Spinal cord (tissue), 9 donors: ENCODE measurements at regions not wholly inside any gene's neighbourhood (a gene's known extent, or its start where the extent isn't known, plus 50 kb on each side); places are given as distances from the start of the nearest gene placed in this dataset.
A peak's percentile ranks its signal among the peaks of the same experiment; 100 is the strongest.

ENCODE experiments used
- DNase-seq, 6 donors: peaks; one replicate each; pipeline versions ENCODE4 v3.0.0 to v3.0.0-alpha.2; 2013 to 2015; ENCODE audit warnings: low spot score in 6 of 6, low read depth in 4 of 6
- H3K27ac ChIP-seq: one replicate; pipeline ENCODE4 v1.5.1; 2013; ENCODE audit warnings: low read depth, low read length, control low read depth
- H3K27me3 ChIP-seq: one replicate; pipeline ENCODE4 v1.6.1; 2013; ENCODE audit warnings: low read length; ENCODE audit not compliant: control insufficient read depth, insufficient read depth
- H3K36me3 ChIP-seq: one replicate; pipeline ENCODE4 v1.6.1; 2013; ENCODE audit warnings: low read length; ENCODE audit not compliant: control insufficient read depth, insufficient read depth
- H3K4me1 ChIP-seq: one replicate; pipeline ENCODE4 v1.6.1; 2013; ENCODE audit warnings: low read length; ENCODE audit not compliant: control insufficient read depth, insufficient read depth
- H3K4me3 ChIP-seq: one replicate; pipeline ENCODE4 v1.5.1; 2013; ENCODE audit warnings: low read depth, low read length, control low read depth
- H3K9me3 ChIP-seq: one replicate; pipeline ENCODE4 v1.6.1; 2013; ENCODE audit warnings: low read length; ENCODE audit not compliant: control insufficient read depth, insufficient read depth
- WGBS: methylation state at CpG from one replicate; pipeline ENCODE4 v1.1.5; 2013; ENCODE audit warnings: missing lambda C conversion rate; ENCODE audit not compliant: insufficient coverage; 5-methylcytosine and 5-hydroxymethylcytosine counted together
- donor health status: healthy.

DNA sequence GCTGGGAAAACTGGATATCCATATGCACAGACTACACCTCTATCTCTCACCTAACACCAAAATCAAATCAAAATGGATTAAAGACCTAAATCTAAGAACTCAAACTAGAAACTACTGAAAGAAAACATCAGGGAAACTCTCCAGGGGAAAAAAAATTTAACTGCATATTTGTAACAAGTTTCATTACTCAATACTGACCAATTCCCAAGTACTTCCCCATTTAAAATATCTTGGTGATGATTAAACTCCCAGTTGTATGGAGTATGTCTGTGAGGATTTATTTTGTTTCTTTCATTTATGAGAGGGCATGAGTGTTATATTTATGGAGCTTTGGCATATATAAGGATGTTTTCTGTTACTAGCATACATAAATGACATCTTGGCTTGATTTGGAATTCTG is 112.3 kb upstream of the IL15 start:
- Histone ChIP-seq H3K9me3 (no peaks in the 10 kb centered on the region), H3K27me3 (no peaks in the 10 kb centered on the region), H3K4me3 (no peak overlapping the region), H3K36me3 (no peaks in the 10 kb centered on the region), H3K4me1 (no peaks in the 10 kb centered on the region), H3K27ac (no peak overlapping the region)
- DNase-seq: no peak

DNA sequence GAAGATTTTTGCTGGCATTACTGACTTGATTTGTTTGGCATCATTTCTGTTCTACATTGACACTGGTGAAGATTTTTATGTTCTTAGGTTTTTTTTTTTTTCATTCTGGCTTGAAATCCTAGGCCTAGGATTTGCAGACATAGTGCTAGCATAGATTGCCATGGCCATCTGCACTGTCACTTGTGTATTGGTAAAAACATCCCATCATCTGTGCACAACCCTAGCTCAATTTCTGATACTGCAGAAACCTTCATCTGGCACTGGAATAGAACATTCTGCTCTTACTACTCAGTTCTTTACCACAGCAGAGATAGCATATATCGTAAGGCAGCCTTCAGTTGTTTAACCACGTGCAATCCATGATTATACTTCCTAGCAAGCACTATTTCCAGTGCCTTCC is 111.5 kb upstream of the IL15 start:
- Histone ChIP-seq H3K27ac (no peak overlapping the region), H3K27me3 (no peaks in the 10 kb centered on the region), H3K4me3 (no peak overlapping the region), H3K9me3 (no peaks in the 10 kb centered on the region), H3K36me3 (no peaks in the 10 kb centered on the region), H3K4me1 (no peaks in the 10 kb centered on the region)
- 69% methylated on average over 2 of the region's 2 CpGs for WGBS
- peak in 1 of 6 donors; percentile 68 for DNase-seq

DNA sequence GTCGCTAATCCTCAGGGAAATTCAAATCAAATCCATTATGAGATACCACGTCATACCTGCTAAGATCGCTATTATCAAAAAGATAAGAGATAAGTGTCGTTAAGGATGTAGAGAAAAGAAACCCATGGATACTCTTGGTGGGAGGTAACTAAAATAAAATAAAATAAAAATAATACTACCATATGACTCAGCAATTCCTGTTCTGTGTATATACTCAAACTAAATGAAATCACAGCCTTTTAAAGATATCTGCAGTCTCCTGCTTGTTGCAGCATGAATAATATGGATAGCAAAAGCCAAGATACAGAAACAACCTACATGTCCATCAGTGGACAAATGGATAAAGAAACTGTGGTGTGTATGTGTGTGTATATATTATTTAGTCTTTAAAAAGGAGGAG is 105.8 kb upstream of the IL15 start:
- no peaks in the 10 kb centered on the region for H3K4me1 ChIP-seq
- WGBS: no CpG with 5 or more reads among the region's 4 CpGs

DNA sequence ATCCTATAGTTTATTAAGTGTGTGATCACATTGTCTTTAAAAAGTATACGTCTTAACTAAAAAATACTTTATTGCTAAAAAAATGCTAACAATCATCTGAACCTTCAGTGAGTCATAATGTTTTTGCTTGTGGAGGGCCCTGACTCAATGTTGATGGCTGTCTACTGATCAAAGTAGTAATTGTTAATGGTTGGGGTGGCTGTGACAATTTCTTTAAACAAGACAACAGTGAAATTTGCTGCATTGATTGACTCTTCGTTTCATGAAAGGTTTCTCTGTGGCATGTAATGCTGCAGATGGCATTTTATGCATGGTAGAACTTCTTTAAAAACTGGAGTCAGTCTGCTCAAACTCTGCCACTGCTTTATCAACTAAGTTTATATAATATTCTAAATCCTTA is 101.4 kb upstream of the IL15 start:
- H3K27ac ChIP-seq: no peak overlapping the region
- no peaks in the 10 kb centered on the region for H3K27me3 ChIP-seq
- no peak overlapping the region for H3K4me3 ChIP-seq
- WGBS: no CpG with 5 or more reads among the region's 2 CpGs
- no peaks in the 10 kb centered on the region for H3K4me1 ChIP-seq
- DNase-seq: no peak
- no peaks in the 10 kb centered on the region for H3K36me3 ChIP-seq
- H3K9me3 ChIP-seq: peaks cover 5% of the 10 kb centered on the region

More for the DNA sequence above, 105.8 kb upstream of the IL15 start:
- no peak for DNase-seq
- H3K27me3 ChIP-seq: no peaks in the 10 kb centered on the region
- no peaks in the 10 kb centered on the region for H3K36me3 ChIP-seq
- no peaks in the 10 kb centered on the region for H3K9me3 ChIP-seq
- no peak overlapping the region for H3K4me3 ChIP-seq
- no peak overlapping the region for H3K27ac ChIP-seq

DNA sequence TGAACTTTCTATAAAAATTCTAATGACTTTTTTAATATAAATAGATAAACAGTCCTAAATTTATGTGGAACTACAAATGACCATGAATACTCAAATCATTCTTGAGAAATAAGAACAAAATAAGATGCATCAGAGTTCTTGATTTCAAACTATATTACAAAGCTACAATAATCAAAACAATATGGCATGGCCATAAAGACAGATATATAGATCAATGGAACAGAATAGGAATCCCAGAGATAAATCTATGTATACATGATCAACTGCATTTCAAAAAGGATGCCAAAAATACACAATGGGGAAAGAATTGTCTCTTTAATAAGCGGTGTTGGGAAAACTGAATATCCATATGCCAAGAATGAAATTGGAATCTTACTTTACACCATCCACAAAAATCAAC is 98.4 kb upstream of the IL15 start:
- H3K27me3 ChIP-seq: no peaks in the 10 kb centered on the region
- WGBS: no CpG with 5 or more reads among the region's 1 CpG
- H3K4me3 ChIP-seq: no peak overlapping the region
- peaks cover 5% of the 10 kb centered on the region for H3K9me3 ChIP-seq
- no peaks in the 10 kb centered on the region for H3K4me1 ChIP-seq
- H3K27ac ChIP-seq: no peak overlapping the region
- no peaks in the 10 kb centered on the region for H3K36me3 ChIP-seq
- no peak for DNase-seq

DNA sequence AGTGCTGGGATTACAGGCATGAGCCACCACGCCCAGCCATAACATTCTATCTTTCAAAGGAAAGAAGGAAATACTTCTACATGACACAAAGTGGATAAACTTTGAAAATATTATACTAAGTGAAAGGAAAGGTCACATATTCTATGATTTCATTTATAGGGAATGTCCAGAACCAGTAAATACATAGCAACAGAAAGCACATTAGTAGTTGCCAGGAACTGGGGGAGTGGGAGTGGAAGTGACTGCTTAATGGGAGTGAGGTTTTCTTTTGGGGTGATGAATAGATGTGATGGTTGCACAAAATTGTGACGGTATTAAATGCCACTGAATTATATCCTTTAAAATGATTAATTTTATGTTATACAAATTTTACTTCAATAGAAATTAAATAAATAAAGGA is 95.7 kb upstream of the IL15 start:
- Histone ChIP-seq H3K27me3 (no peaks in the 10 kb centered on the region), H3K9me3 (peaks cover 5% of the 10 kb centered on the region), H3K36me3 (no peaks in the 10 kb centered on the region), H3K4me3 (no peak overlapping the region), H3K4me1 (no peaks in the 10 kb centered on the region), H3K27ac (no peak overlapping the region)
- no peak for DNase-seq
- WGBS: no CpG with 5 or more reads among the region's 2 CpGs

DNA sequence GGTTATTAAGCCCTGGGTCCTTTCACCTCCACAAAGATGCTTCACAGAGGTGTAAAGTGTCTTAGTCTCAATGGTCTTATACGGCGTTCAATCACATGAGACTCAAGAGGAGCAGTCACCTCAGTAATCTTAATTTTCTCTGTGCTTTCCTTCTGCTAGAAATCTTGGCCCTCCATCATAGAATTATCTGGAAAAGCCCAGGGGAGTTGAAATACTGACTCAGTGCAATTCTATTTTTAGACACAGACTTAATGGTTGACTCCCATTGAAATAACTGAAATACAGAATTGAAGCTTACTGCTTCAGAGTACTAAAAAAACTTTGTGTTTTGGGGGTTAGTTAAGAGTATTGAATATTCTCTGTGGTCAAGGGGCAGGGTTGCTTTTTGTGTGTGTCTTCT is 94.5 kb upstream of the IL15 start:
- no peak overlapping the region for H3K27ac ChIP-seq
- no CpG with 5 or more reads among the region's 2 CpGs for WGBS
- no peak for DNase-seq

DNA sequence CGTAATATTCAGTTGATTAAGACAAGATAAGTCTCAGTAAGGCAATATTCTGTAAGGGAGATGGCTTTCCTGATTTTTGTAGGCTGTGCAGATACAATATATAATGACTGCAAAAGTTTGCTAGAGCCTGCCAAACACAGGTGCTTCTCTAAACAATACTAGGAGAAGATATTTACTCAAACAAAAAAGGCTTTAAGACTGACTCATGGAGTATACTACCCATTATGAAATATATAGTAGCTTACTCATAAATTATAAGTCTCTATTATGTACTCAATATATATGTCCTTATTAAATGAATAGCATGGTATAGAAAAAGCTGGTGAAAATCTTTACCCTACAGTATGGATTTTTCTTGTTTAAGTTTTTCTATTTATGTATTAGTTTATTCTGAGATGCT is 93.2 kb upstream of the IL15 start:
- peaks cover 2% of the 10 kb centered on the region for H3K9me3 ChIP-seq
- H3K27ac ChIP-seq: no peak overlapping the region
- no peaks in the 10 kb centered on the region for H3K36me3 ChIP-seq
- H3K4me3 ChIP-seq: no peak overlapping the region
- DNase-seq: no peak
- no peaks in the 10 kb centered on the region for H3K4me1 ChIP-seq
- WGBS: no CpG with 5 or more reads among the region's 1 CpG
- no peaks in the 10 kb centered on the region for H3K27me3 ChIP-seq

More for the DNA sequence above, 94.5 kb upstream of the IL15 start:
- no peaks in the 10 kb centered on the region for H3K4me1 ChIP-seq
- no peaks in the 10 kb centered on the region for H3K27me3 ChIP-seq
- H3K36me3 ChIP-seq: no peaks in the 10 kb centered on the region
- no peak overlapping the region for H3K4me3 ChIP-seq
- peaks cover 5% of the 10 kb centered on the region for H3K9me3 ChIP-seq

DNA sequence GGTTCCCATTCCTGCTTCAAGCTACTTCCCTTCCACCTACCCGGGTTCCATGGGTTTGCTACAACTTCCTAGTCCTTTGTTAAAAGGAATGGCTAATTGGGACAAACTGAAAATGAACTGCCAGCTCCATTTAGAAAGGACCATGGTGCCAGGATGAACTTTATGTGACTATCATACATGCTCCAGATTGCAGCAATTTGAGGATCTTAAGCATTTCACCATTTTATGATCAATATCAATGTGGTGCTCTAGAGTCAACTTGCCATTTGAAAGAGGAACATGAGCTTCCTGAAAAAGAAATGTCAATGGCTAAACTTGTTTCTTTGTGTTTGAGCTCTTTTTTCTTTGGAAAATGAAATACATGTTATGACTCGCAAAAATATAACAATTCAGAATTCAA is 92.7 kb upstream of the IL15 start:
- Histone ChIP-seq H3K36me3 (no peaks in the 10 kb centered on the region), H3K4me3 (no peak overlapping the region), H3K27me3 (no peaks in the 10 kb centered on the region), H3K4me1 (no peaks in the 10 kb centered on the region), H3K27ac (no peak overlapping the region), H3K9me3 (no peaks in the 10 kb centered on the region)
- DNase-seq: no peak
- no CpG with 5 or more reads among the region's 2 CpGs for WGBS

DNA sequence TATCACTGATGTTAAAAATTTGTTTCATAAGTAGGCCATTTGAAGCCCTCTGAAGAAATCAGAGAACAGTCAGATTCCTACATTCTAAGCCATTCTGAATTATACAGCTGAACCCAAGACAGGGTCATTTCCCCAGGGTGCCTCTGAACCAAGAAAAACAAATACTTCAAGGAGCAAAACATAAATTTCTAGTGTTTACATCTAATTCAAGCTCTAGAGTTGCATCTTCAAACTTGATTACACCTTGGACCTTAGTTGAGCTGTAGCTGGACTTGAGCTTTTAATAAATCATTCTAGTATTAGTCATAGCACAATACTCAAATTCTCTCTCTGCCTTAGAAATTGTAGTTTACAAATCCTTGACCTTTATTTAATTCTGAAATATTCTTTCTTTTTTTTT is 87.6 kb upstream of the IL15 start:
- Histone ChIP-seq H3K27ac (no peak overlapping the region), H3K4me3 (no peak overlapping the region), H3K27me3 (no peaks in the 10 kb centered on the region), H3K36me3 (no peaks in the 10 kb centered on the region), H3K4me1 (no peaks in the 10 kb centered on the region), H3K9me3 (no peaks in the 10 kb centered on the region)
- no peak for DNase-seq

DNA sequence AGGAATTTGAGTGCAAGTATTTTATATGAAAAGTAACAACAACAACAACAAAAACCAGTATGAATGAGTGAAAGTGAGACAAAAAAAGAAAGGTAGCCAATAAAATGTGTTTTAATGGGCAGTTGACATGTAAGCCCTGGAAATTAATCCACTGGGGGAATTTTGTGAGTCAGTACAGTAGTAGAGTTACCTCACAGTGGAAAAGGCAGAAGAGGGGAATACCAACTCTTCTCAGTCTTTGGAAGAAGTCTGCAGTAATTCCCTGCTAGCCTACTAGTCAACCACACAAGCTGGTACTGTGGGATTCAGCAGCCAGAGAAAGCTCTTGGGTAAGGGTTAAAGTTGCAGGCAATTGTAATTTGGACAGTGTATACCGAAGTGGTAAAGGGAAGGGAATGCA is 76.3 kb upstream of the IL15 start:
- H3K9me3 ChIP-seq: no peaks in the 10 kb centered on the region
- DNase-seq: no peak
- WGBS: no CpG with 5 or more reads among the region's 1 CpG
- H3K4me3 ChIP-seq: no peak overlapping the region
- H3K27ac ChIP-seq: no peak overlapping the region
- no peaks in the 10 kb centered on the region for H3K4me1 ChIP-seq
- no peaks in the 10 kb centered on the region for H3K27me3 ChIP-seq
- H3K36me3 ChIP-seq: no peaks in the 10 kb centered on the region
